Mesenchymal stem cell (in vitro differentiated cells and primary cell): ENCODE measurements at regions not wholly inside any gene's neighbourhood (a gene's known extent, or its start where the extent isn't known, plus 50 kb on each side); places are given as distances from the start of the nearest gene placed in this dataset.

ENCODE experiments used
- DNase-seq: peaks from one replicate; pipeline ENCODE4 v3.0.0-alpha.2; 2013
- H2AFZ ChIP-seq: one replicate; pipeline ENCODE4 v1.6.1; 2013; ENCODE audit warnings: low read depth, mild to moderate bottlenecking, control low read depth, inconsistent platforms, low read length, moderate library complexity
- H2AK5ac ChIP-seq: 2 replicates; pipeline ENCODE4 v1.6.1; 2013; ENCODE audit warnings: low read length, moderate library complexity, mild to moderate bottlenecking, inconsistent platforms; ENCODE audit not compliant: severe bottlenecking
- H2BK120ac ChIP-seq: one replicate; pipeline ENCODE4 v1.6.1; 2013; ENCODE audit warnings: low read depth, mild to moderate bottlenecking, inconsistent platforms, low read length, moderate library complexity
- H2BK12ac ChIP-seq, 2 experiments: one replicate each; pipeline ENCODE4 v1.6.1; 2013; ENCODE audit warnings: inconsistent platforms in 2 of 2, low read length in 2 of 2, mild to moderate bottlenecking in 2 of 2, moderate library complexity in 2 of 2, control low read depth in 1 of 2
- H2BK15ac ChIP-seq: one replicate; pipeline ENCODE4 v1.6.1; 2013; ENCODE audit warnings: mild to moderate bottlenecking, low read depth, inconsistent platforms; ENCODE audit not compliant: poor library complexity, severe bottlenecking
- H2BK5ac ChIP-seq: 2 replicates; pipeline ENCODE4 v1.6.1; 2013; ENCODE audit warnings: low read depth, mild to moderate bottlenecking, low read length, control low read depth, inconsistent platforms; ENCODE audit not compliant: poor library complexity, severe bottlenecking
- H3K14ac ChIP-seq, 2 experiments: one replicate each; pipeline ENCODE4 v1.6.1; 2013; ENCODE audit warnings: inconsistent platforms in 2 of 2, low read length in 2 of 2, control low read depth in 1 of 2, mild to moderate bottlenecking in 1 of 2, moderate library complexity in 1 of 2
- H3K18ac ChIP-seq, 2 experiments: one replicate each; pipeline ENCODE4 v1.6.1; 2013; ENCODE audit warnings: inconsistent platforms in 2 of 2, low read length in 2 of 2, control low read depth in 1 of 2, low read depth in 1 of 2, mild to moderate bottlenecking in 1 of 2
- H3K23ac ChIP-seq, 2 experiments: one replicate each; pipeline ENCODE4 v1.6.1; 2013; ENCODE audit warnings: inconsistent platforms in 2 of 2, low read length in 2 of 2, mild to moderate bottlenecking in 2 of 2, moderate library complexity in 2 of 2, control low read depth in 1 of 2
- H3K27ac ChIP-seq: 2 replicates; pipeline ENCODE4 v1.5.1; 2013; ENCODE audit warnings: mild to moderate bottlenecking, moderate library complexity, low read length, control low read depth, inconsistent platforms; ENCODE audit not compliant: poor library complexity, severe bottlenecking
- H3K27me3 ChIP-seq, 2 experiments: 2 replicates each; pipeline versions ENCODE4 v1.6.1 to v1.7.0; 2013; ENCODE audit warnings: low read length in 2 of 2, mild to moderate bottlenecking in 2 of 2, moderate library complexity in 2 of 2, control low read depth in 1 of 2, inconsistent platforms in 1 of 2; ENCODE audit not compliant: control insufficient read depth in 1 of 2, insufficient read depth in 1 of 2
- H3K36me3 ChIP-seq, 2 experiments: 2 replicates each; pipeline versions ENCODE4 v1.6.1 to v1.7.0; 2013; ENCODE audit warnings: low read length in 2 of 2, control low read depth in 1 of 2, inconsistent platforms in 1 of 2, low read depth in 1 of 2, mild to moderate bottlenecking in 1 of 2; ENCODE audit not compliant: insufficient read depth in 2 of 2, control insufficient read depth in 1 of 2
- H3K4ac ChIP-seq, 2 experiments: one replicate each; pipeline ENCODE4 v1.6.1; 2013; ENCODE audit warnings: inconsistent platforms in 2 of 2, low read length in 2 of 2, mild to moderate bottlenecking in 2 of 2, moderate library complexity in 2 of 2, control low read depth in 1 of 2, low read depth in 1 of 2
- H3K4me1 ChIP-seq: 2 replicates; pipeline ENCODE4 v1.6.1; 2013; ENCODE audit warnings: low read depth, low read length, control low read depth; ENCODE audit not compliant: control insufficient read depth, insufficient read depth
- H3K4me2 ChIP-seq: 2 replicates; pipeline ENCODE4 v1.6.1; 2013; ENCODE audit warnings: low read length, mild to moderate bottlenecking, inconsistent platforms; ENCODE audit not compliant: poor library complexity, severe bottlenecking
- H3K4me3 ChIP-seq, 2 experiments: 2 replicates each; pipeline versions ENCODE4 v1.5.1 to v1.7.0; 2013; ENCODE audit warnings: low read length in 2 of 2, mild to moderate bottlenecking in 2 of 2, control low read depth in 1 of 2, low read depth in 1 of 2; ENCODE audit not compliant: insufficient read depth in 1 of 2
- H3K79me1 ChIP-seq: replicated peaks from 2 replicates; pipeline ENCODE4 v1.6.1; 2013; ENCODE audit warnings: mild to moderate bottlenecking, control low read depth, low read length, inconsistent platforms; ENCODE audit not compliant: poor library complexity, severe bottlenecking
- H3K9ac ChIP-seq: 2 replicates; pipeline ENCODE4 v1.7.0; 2013; ENCODE audit warnings: mild to moderate bottlenecking, low read length, moderate library complexity
- H3K9me3 ChIP-seq: 2 replicates; pipeline ENCODE4 v1.7.0; 2013; ENCODE audit warnings: mild to moderate bottlenecking, low read length; ENCODE audit not compliant: control insufficient read depth
- H4K8ac ChIP-seq: one replicate; pipeline ENCODE4 v1.6.1; 2013; ENCODE audit warnings: inconsistent platforms, mild to moderate bottlenecking, low read length, moderate library complexity
- H4K91ac ChIP-seq: one replicate; pipeline ENCODE4 v1.6.1; 2013; ENCODE audit warnings: mild to moderate bottlenecking, low read length, inconsistent platforms
- WGBS: methylation state at CpG from one replicate; pipeline ENCODE4 v1.1.7; 2013; ENCODE audit warnings: mixed read lengths; 5-methylcytosine and 5-hydroxymethylcytosine counted together

- peaks cover 11% of the 10 kb centered on the region for H3K9me3 ChIP-seq
- H2BK5ac ChIP-seq = no peak overlapping the region
- no peaks in the 10 kb centered on the region for H3K79me1 ChIP-seq
- no peak overlapping the region for H2BK15ac ChIP-seq
- H3K27ac ChIP-seq = no peak overlapping the region
- no peak overlapping the region for H3K9ac ChIP-seq
- H4K8ac ChIP-seq = no peak overlapping the region
- H3K4me3 ChIP-seq = no peak overlapping the region
- H2BK120ac ChIP-seq = no peak overlapping the region
- no peak overlapping the region for H2BK12ac ChIP-seq
- WGBS = 50% methylated on average over 2 of the region's 2 CpGs
- no peak overlapping the region for H3K14ac ChIP-seq
- no peaks in the 10 kb centered on the region for H3K27me3 ChIP-seq
- H3K36me3 ChIP-seq = no peaks in the 10 kb centered on the region
- no peak overlapping the region for H2AK5ac ChIP-seq
- H3K4me2 ChIP-seq = no peak overlapping the region
- peak; percentile 91 for DNase-seq
- no peak overlapping the region for H2AFZ ChIP-seq
- no peak overlapping the region for H3K4ac ChIP-seq
- H3K4me1 ChIP-seq = no peaks in the 10 kb centered on the region
- no peak overlapping the region for H3K18ac ChIP-seq
- no peak overlapping the region for H4K91ac ChIP-seq
- H3K23ac ChIP-seq = no peak overlapping the region
Measured at GRCh38 chr15:97084650-97085049, 754.1 kb downstream of the NR2F2 start.

- WGBS = 90% methylated on average over 13 of the region's 13 CpGs
- no peaks in the 10 kb centered on the region for H3K36me3 ChIP-seq
- H2BK15ac ChIP-seq = peak overlapping the region; percentile 71
- DNase-seq = no peak
- no peak overlapping the region for H4K91ac ChIP-seq
- no peak overlapping the region for H3K4me2 ChIP-seq
- H2BK120ac ChIP-seq = no peak overlapping the region
- peaks cover 11% of the 10 kb centered on the region for H3K9me3 ChIP-seq
- no peak overlapping the region for H2BK5ac ChIP-seq
- H3K9ac ChIP-seq = no peak overlapping the region
- no peak overlapping the region for H3K14ac ChIP-seq
- H3K27me3 ChIP-seq = no peaks in the 10 kb centered on the region
- no peaks in the 10 kb centered on the region for H3K79me1 ChIP-seq
- H2AK5ac ChIP-seq = no peak overlapping the region
- H3K4me1 ChIP-seq = no peaks in the 10 kb centered on the region
- no peak overlapping the region for H2AFZ ChIP-seq
- peak overlapping the region; percentile 14 to 67 for H3K18ac ChIP-seq
- H3K27ac ChIP-seq = no peak overlapping the region
- H4K8ac ChIP-seq = no peak overlapping the region
- H3K4me3 ChIP-seq = no peak overlapping the region
- H2BK12ac ChIP-seq = peak overlapping the region; percentile 20 to 29
- H3K23ac ChIP-seq = no peak overlapping the region
- H3K4ac ChIP-seq = no peak overlapping the region
Measured at GRCh38 chr15:97085731-97086130, 755.2 kb downstream of the NR2F2 start.

GRCh38 chr15:97087006-97087741, 756.7 kb downstream of the NR2F2 start:
- Histone ChIP-seq H3K36me3 (no peaks in the 10 kb centered on the region), H3K4me3 (no peak overlapping the region), H3K18ac (no peak overlapping the region), H2AFZ (no peak overlapping the region), H2AK5ac (no peak overlapping the region), H2BK12ac (no peak overlapping the region), H3K4ac (no peak overlapping the region), H4K91ac (no peak overlapping the region), H3K9me3 (peaks cover 4% of the 10 kb centered on the region), H3K23ac (no peak overlapping the region), H3K27me3 (no peaks in the 10 kb centered on the region), H3K79me1 (no peaks in the 10 kb centered on the region), H4K8ac (no peak overlapping the region), H3K4me1 (no peaks in the 10 kb centered on the region), H2BK5ac (no peak overlapping the region), H2BK15ac (no peak overlapping the region), H3K27ac (no peak overlapping the region), H3K4me2 (no peak overlapping the region), H3K14ac (no peak overlapping the region), H2BK120ac (no peak overlapping the region), H3K9ac (no peak overlapping the region)
- DNase-seq = peak; percentile 22
- WGBS = 47% methylated on average over 2 of the region's 3 CpGs

GRCh38 chr15:97091093-97091492, 760.6 kb downstream of the NR2F2 start:
- H3K9ac ChIP-seq = no peak overlapping the region
- H2BK120ac ChIP-seq = no peak overlapping the region
- WGBS = no CpG with 5 or more reads among the region's 1 CpG

More at GRCh38 chr15:97091093-97091492, 760.6 kb downstream of the NR2F2 start:
- DNase-seq = no peak
- no peak overlapping the region for H3K27ac ChIP-seq
- H3K27me3 ChIP-seq = no peaks in the 10 kb centered on the region
- no peaks in the 10 kb centered on the region for H3K36me3 ChIP-seq
- H2BK5ac ChIP-seq = no peak overlapping the region
- H3K4me1 ChIP-seq = no peaks in the 10 kb centered on the region
- no peaks in the 10 kb centered on the region for H3K79me1 ChIP-seq
- H2AK5ac ChIP-seq = no peak overlapping the region
- no peak overlapping the region for H3K4me2 ChIP-seq
- H3K4ac ChIP-seq = no peak overlapping the region
- peaks cover 14% of the 10 kb centered on the region for H3K9me3 ChIP-seq
- no peak overlapping the region for H2BK12ac ChIP-seq
- no peak overlapping the region for H4K8ac ChIP-seq
- no peak overlapping the region for H3K23ac ChIP-seq
- H2AFZ ChIP-seq = no peak overlapping the region
- H3K14ac ChIP-seq = no peak overlapping the region
- no peak overlapping the region for H3K4me3 ChIP-seq
- no peak overlapping the region for H2BK15ac ChIP-seq
- no peak overlapping the region for H3K18ac ChIP-seq
- no peak overlapping the region for H4K91ac ChIP-seq
